Hepatocyte (in vitro differentiated cells): ENCODE measurements at regions not wholly inside any gene's neighbourhood (a gene's known extent, or its start where the extent isn't known, plus 50 kb on each side); places are given as distances from the start of the nearest gene placed in this dataset.

Source experiments
- DNase-seq: peaks from one replicate; pipeline ENCODE4 v3.0.0-alpha.2; 2016; ENCODE audit warnings: low spot score
- H2AFZ ChIP-seq: fragments of 200-600 bp; sonication (generic); 2 replicates; pipeline ENCODE4 v1.6.0; 2016; ENCODE audit warnings: antibody characterized with exemption, mild to moderate bottlenecking
- H3K27ac ChIP-seq: fragments of 200-600 bp; sonication (generic); 2 replicates; pipeline ENCODE4 v1.5.1; 2016; ENCODE audit warnings: mild to moderate bottlenecking
- H3K27me3 ChIP-seq: fragments of 200-600 bp; sonication (generic); 2 replicates; pipeline ENCODE4 v1.6.1; 2016
- H3K36me3 ChIP-seq: fragments of 200-600 bp; sonication (generic); replicated peaks from 2 replicates; pipeline ENCODE4 v1.5.1; 2016; ENCODE audit warnings: low read depth; ENCODE audit not compliant: insufficient read depth
- H3K4me1 ChIP-seq: fragments of 200-600 bp; sonication (generic); 2 replicates; pipeline ENCODE4 v1.5.1; 2016; ENCODE audit warnings: mild to moderate bottlenecking, moderate library complexity; ENCODE audit not compliant: insufficient read depth
- H3K4me2 ChIP-seq: fragments of 200-600 bp; sonication (generic); 2 replicates; pipeline ENCODE4 v1.6.0; 2016
- H3K4me3 ChIP-seq: fragments of 200-600 bp; sonication (generic); 2 replicates; pipeline ENCODE4 v1.5.1; 2016; ENCODE audit warnings: mild to moderate bottlenecking
- H3K79me2 ChIP-seq: fragments of 200-600 bp; sonication (generic); 2 replicates; pipeline ENCODE4 v1.6.0; 2017; ENCODE audit warnings: mild to moderate bottlenecking
- H3K9me2 ChIP-seq: fragments of 200-600 bp; sonication (generic); replicated peaks from 2 replicates; pipeline ENCODE4 v1.6.0; 2017; ENCODE audit warnings: mild to moderate bottlenecking; ENCODE audit not compliant: insufficient read depth
- H3K9me3 ChIP-seq: fragments of 200-600 bp; sonication (generic); 2 replicates; pipeline ENCODE4 v1.5.1; 2016; ENCODE audit warnings: low read depth, mild to moderate bottlenecking
- H4K20me1 ChIP-seq: fragments of 200-600 bp; sonication (generic); 2 replicates; pipeline ENCODE4 v1.6.0; 2016; ENCODE audit warnings: mild to moderate bottlenecking; ENCODE audit not compliant: insufficient read depth, poor library complexity, severe bottlenecking
- CTCF ChIP-seq: fragments of 200-600 bp; sonication (generic); IDR thresholded peaks from 2 replicates; pipeline ENCODE4 v1.5.1; 2016; ENCODE audit warnings: antibody characterized with exemption, mild to moderate bottlenecking; ENCODE audit not compliant: poor library complexity
- EZH2 ChIP-seq: fragments of 200-600 bp; sonication (generic); IDR thresholded peaks from 2 replicates; pipeline ENCODE4 v1.6.1; 2016; ENCODE audit warnings: antibody characterized with exemption, mild to moderate bottlenecking, borderline replicate concordance
- EZH2phosphoT487 ChIP-seq: fragments of 200-600 bp; sonication (generic); IDR thresholded peaks from one replicate; pipeline ENCODE4 v1.6.1; 2018; ENCODE audit warnings: antibody characterized with exemption, mild to moderate bottlenecking, low read depth, moderate library complexity; ENCODE audit not compliant: unreplicated experiment, severe bottlenecking
- WGBS: methylation state at CpG from one replicate; pipeline ENCODE4 v1.1.6; 2016; ENCODE audit warnings: low lambda C conversion rate; ENCODE audit errors: missing lambda C conversion rate; 5-methylcytosine and 5-hydroxymethylcytosine counted together

- DNase-seq, result no peak
- H3K9me2 ChIP-seq, result no peaks in the 10 kb centered on the region
- WGBS, result 91% methylated on average over 2 of the region's 2 CpGs
- no peak overlapping the region for H3K27ac ChIP-seq
- no peak for TF ChIP-seq EZH2phosphoT487
- TF ChIP-seq EZH2, result no peak
- no peak for TF ChIP-seq CTCF
- H3K4me1 ChIP-seq, result no peaks in the 10 kb centered on the region
- no peaks in the 10 kb centered on the region for H4K20me1 ChIP-seq
- no peaks in the 10 kb centered on the region for H3K27me3 ChIP-seq
- H3K79me2 ChIP-seq, result no peaks in the 10 kb centered on the region
- H2AFZ ChIP-seq, result no peak overlapping the region
- no peaks in the 10 kb centered on the region for H3K9me3 ChIP-seq
- no peaks in the 10 kb centered on the region for H3K36me3 ChIP-seq
- H3K4me3 ChIP-seq, result no peak overlapping the region
- H3K4me2 ChIP-seq, result no peak overlapping the region
These were observed 65.5 kb upstream of the LRRC8B start for GRCh38 chr1:89459081-89459480.

DNA sequence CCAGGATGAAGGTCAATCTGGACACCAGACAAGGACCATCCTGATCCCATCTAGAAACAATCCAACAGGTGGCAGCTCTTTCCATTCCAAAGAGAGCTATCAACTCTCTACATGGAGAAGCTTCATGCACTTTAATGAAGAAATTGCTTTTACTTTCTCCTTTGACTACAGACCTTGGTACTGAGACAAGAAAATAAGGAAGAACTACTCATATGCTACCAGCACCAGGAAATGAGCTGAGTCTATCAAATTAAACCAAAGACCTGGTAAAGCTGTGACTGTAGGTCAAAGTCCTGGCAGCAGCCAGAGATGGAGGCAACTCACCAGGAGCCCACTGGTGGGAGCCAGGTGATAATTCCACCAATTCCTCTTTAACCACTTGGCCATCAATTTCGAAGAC, 64.3 kb upstream of the LRRC8B start:
- Histone ChIP-seq H3K36me3 (no peaks in the 10 kb centered on the region), H3K79me2 (no peaks in the 10 kb centered on the region), H3K27me3 (no peaks in the 10 kb centered on the region), H3K4me2 (no peak overlapping the region), H3K4me3 (no peak overlapping the region), H3K9me3 (no peaks in the 10 kb centered on the region), H3K4me1 (no peaks in the 10 kb centered on the region), H3K27ac (no peak overlapping the region), H3K9me2 (no peaks in the 10 kb centered on the region), H2AFZ (no peak overlapping the region), H4K20me1 (no peaks in the 10 kb centered on the region)
- TF ChIP-seq EZH2, result no peak
- TF ChIP-seq EZH2phosphoT487, result no peak
- no peak for TF ChIP-seq CTCF
- no peak for DNase-seq
- 94% methylated on average over 1 of the region's 1 CpG for WGBS

DNA sequence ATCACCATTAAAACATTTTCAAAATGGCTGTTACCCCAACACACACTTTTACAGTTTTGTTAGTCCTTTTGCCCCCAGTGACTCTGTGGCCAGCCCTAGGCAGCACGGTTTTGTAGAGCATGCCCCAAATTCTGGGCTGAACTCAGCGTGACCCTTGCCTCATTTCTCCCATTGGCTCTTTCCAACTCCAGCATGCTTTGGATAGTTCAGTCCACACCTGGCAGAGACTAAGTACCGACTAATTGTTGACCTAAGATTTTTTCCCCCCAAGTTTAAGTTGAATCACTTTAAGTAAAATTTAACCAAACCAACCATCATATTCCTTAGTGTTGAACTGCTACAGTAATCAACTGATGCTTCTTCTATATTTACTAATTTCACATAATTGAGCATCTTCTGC, 62.4 kb upstream of the LRRC8B start:
- Histone ChIP-seq H4K20me1 (no peaks in the 10 kb centered on the region), H3K27me3 (no peaks in the 10 kb centered on the region), H3K4me1 (no peaks in the 10 kb centered on the region), H3K4me3 (no peak overlapping the region), H3K4me2 (no peak overlapping the region), H3K79me2 (no peaks in the 10 kb centered on the region), H3K36me3 (no peaks in the 10 kb centered on the region), H3K9me2 (no peaks in the 10 kb centered on the region), H3K27ac (no peak overlapping the region), H3K9me3 (no peaks in the 10 kb centered on the region), H2AFZ (no peak overlapping the region)
- TF ChIP-seq CTCF (no peak), EZH2 (no peak), EZH2phosphoT487 (no peak)
- DNase-seq, result no peak
- 71% methylated on average over 3 of the region's 3 CpGs for WGBS

- Histone ChIP-seq H3K79me2 (no peaks in the 10 kb centered on the region), H4K20me1 (no peaks in the 10 kb centered on the region), H3K27me3 (no peaks in the 10 kb centered on the region), H3K27ac (no peak overlapping the region), H3K4me3 (no peak overlapping the region), H3K9me3 (no peaks in the 10 kb centered on the region), H3K36me3 (no peaks in the 10 kb centered on the region), H3K4me1 (no peaks in the 10 kb centered on the region), H3K4me2 (no peak overlapping the region), H3K9me2 (no peaks in the 10 kb centered on the region), H2AFZ (no peak overlapping the region)
- TF ChIP-seq CTCF, result no peak
- TF ChIP-seq EZH2phosphoT487, result no peak
- TF ChIP-seq EZH2, result no peak
- 53% methylated on average over 2 of the region's 2 CpGs for WGBS
- DNase-seq, result no peak
These were observed 60.6 kb upstream of the LRRC8B start for GRCh38 chr1:89464008-89464407.
